NCI-H748 (cell line): ENCODE measurements at regions not wholly inside any gene's neighbourhood (a gene's known extent, or its start where the extent isn't known, plus 50 kb on each side); places are given as distances from the start of the nearest gene placed in this dataset.

Source experiments
- DNase-seq: peaks from one replicate; lab custom pipeline; 2025; ENCODE audit not compliant: unreplicated experiment; lab: John Stamatoyannopoulos, UW

- DNase-seq, result no peak
Observed at GRCh38 chr22:49446759-49447710, 380.6 kb downstream of the BRD1 start.

- DNase-seq, result peak; percentile 17
Observed at GRCh38 chr22:49446145-49446758, 381.4 kb downstream of the BRD1 start.

GRCh38 chr22:49444781-49445180, 382.9 kb downstream of the BRD1 start:
- DNase-seq, result no peak

DNA sequence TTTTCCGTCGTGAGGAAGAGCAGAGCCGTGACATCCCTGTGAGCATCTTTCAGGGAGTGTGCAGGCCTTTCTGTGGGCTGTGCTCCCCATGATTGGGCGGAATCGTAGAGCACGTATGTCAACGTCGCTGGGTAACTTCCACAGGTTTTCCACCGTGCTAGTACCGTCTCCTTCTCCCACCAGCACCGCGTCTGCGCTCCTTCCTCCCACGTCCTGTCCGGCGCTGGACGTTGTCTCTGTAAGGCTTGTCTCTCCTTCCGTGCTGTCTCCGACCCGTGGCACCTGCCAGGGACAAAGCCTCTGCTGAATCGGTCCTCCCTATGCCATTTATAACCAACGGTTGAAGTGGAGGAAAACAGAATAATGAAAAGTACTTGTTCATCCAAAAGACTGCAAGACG, 386.7 kb downstream of the BRD1 start:
- no peak for DNase-seq

GRCh38 chr22:49439373-49439772, 388.3 kb downstream of the BRD1 start:
- no peak for DNase-seq

DNA sequence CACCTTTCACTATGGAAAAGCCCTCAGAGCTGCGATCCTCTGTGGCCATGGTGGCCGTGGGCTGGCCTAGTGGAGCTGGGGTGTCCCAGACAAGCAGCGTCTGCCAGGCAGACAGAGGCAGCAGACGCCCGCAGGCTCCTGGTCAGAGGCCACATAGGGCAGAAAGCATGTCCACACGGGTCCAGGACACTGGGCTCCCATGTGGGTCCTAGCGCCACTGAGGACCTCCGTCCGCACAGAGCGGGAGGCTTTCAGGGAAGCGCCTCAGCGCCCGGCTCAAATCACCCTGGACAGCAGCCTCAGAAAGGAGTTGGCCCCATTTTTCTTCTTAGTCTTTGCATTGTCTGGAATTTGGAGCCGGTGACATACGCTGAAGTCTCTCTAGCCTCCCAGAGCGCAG, 389.7 kb downstream of the BRD1 start:
- DNase-seq, result no peak

DNA sequence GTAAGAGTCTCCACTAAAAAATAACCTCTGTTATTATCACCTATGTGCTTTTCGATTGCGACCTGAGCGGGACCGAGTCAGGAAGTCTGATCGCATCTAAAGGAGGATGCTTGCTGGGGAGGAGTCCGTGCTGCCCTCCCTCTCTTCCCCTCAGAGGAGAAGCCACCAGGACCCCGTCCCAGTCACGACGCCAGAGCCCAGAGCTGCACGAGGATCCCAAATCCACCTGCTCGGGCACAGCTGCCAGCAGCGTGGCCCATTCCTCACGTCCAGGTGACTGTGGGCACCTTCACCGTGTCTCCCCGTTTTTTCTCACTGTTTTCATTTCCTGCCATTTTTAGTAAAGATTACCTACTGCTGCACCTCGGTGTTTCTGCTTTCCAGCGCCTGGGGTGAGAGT, 390.3 kb downstream of the BRD1 start:
- no peak for DNase-seq

- no peak for DNase-seq
Observed at GRCh38 chr22:49436056-49436455, 391.6 kb downstream of the BRD1 start.

DNA sequence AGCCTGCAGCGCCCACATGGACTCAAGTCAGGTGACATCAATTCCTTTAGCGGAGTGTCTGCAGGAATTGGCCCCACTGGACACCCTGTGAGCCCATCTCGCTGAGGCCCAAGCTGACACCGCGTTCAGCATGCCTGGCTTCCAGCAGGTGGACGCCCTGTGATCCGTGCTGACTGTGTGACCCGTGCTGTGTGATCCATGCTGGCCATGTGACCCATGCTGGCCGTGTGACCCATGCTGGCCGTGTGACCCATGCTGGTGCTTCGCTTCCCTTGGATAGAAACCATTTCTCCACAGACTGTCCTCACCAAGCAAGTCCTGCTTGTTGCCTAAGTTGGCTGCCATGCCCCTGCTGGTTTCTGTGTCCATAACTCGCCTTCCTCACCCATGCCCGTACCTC, 392.1 kb downstream of the BRD1 start:
- no peak for DNase-seq

GRCh38 chr22:49433717-49434611, 393.7 kb downstream of the BRD1 start:
- DNase-seq, result peak; percentile 9

DNA sequence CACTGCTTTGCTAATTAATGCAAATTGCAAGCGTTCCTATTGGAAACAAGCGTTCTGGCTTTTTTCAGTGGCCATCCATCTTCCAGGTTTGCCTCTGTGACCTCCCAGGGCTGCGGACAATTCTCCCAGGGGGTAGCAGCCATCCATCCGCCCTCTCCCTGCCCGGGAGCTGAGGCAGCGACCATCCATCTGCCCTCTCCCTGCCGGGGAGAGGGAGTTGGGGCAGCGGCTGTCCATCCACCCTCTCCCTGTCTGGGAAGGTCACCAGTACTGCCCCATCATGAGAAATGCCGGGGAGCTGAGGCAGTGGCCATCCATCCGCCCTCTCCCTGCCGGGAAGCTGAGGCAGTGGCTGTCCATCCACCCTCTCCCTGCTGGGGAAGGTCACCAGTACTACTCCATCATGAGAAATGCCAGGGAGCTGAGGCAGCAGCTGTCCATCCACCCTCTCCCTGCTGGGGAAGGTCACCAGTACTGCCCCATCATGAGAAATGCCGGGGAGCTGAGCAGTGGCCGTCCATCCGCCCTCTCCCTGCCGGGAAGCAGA, 394.7 kb downstream of the BRD1 start:
- DNase-seq, result no peak

- no peak for DNase-seq
Observed at GRCh38 chr22:49432211-49432896, 395.3 kb downstream of the BRD1 start.

DNA sequence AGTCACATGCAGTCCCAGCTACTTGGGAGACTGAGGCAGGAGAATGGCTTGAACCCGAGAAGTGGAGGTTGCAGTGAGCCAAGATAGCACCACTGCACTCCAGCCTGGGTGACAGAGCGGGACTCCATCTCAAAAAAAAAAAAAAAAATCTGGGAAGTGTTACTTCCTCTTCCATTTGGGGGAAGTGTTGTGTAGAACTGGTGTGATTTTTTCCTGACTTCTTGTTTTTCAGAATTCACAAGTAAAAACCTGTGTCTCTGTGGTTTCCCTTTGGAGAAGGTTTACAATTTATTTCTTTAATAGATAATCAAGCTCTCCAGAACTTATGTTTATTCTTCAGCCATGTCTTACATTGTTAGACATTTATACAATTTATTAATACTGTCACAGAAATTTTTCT, 396.1 kb downstream of the BRD1 start:
- no peak for DNase-seq

DNA sequence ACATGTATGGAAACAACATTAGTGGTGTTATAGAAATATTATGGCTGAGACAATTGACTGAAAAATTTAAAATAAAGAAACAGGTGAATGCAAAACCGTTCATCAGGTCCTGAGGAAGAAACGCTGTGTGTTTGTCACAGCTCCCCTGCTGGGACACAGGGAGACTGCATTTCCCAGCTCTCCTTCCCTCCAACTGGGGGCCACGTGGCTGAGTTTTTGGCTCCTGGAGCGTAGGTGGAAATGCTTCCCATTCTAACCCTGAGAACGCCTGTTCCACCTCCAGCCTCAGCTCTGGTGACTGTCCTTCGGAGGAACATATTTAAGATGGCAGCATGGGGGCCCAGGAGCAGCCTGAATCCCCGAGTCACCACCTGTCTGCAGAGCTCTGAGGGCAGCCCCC, 398.6 kb downstream of the BRD1 start:
- no peak for DNase-seq

DNA sequence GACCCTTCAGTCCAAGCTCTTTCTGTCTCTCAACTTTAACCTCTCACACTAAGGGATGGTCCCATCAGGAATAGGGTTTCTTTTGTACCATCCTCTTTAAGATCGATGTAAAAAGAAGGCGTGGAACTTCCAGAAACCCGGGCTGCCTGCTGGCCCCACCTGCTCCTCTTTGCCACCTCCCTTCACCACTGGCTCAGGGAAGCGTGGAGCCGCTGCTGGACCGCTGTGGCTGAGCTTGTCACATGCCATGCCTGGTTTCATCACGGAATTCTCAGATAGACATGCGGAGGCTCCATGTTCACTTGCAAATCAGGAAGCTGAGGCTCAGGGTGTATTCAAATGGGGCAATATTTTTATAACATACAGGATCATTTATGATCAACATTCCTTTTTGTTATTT, 399.7 kb downstream of the BRD1 start:
- no peak for DNase-seq

- DNase-seq, result no peak
Observed at GRCh38 chr22:49427341-49427740, 400.3 kb downstream of the BRD1 start.

- no peak for DNase-seq
Observed at GRCh38 chr22:49426618-49427266, 400.9 kb downstream of the BRD1 start.

GRCh38 chr22:49426098-49426497, 401.6 kb downstream of the BRD1 start:
- DNase-seq, result no peak

DNA sequence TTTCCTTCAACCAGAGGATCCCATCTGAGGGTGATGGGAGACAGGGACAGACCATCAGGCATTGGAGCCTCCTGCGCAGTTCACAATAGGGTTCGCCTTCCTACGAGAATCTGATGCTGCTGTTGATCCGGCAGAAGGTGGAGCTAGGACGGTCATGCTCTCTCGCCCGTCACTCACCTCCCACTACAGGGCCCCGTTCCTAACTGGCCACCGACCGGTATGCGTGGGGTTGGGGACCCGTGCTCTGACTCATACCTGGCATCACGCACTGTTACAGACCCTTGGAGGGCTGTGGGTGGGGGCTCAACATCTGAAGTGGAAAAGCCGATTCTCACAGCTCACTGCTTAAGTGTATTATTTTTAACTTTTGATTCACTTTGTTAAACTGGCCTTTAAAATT, 402.3 kb downstream of the BRD1 start:
- DNase-seq, result no peak

GRCh38 chr22:49424893-49425270, 402.8 kb downstream of the BRD1 start:
- DNase-seq, result no peak
